ENCODE measurements at regions not wholly inside any gene's neighbourhood (a gene's known extent, or its start where the extent isn't known, plus 50 kb on each side); places are given as distances from the start of the nearest gene placed in this dataset.

- Histone ChIP-seq H3K4me3 (ENCODE audit: low read depth in 2 of 2, low read length in 2 of 2) (no peak overlapping the region), H3K9me3 (ENCODE audit: control insufficient read depth, insufficient read depth, low read depth, low read length) (0 out of 2 replicates have a peak, but pooled peaks cover 4% of the 10 kb centered on the region), H3K27ac (ENCODE audit: low read length) (no peak overlapping the region), H3K36me3 (ENCODE audit: control insufficient read depth, insufficient read depth, low read length) (no peaks in the 10 kb centered on the region), H3K4me1 (ENCODE audit: control insufficient read depth, insufficient read depth, low read length) (no peaks in the 10 kb centered on the region), H3K27me3 (ENCODE audit: control insufficient read depth, insufficient read depth, low read length) (no peaks in the 10 kb centered on the region)
- ChIA-PET POLR2A (no interaction called here), CTCF (no interaction called here)
- no TSS peak for BruUV-seq (replicated peaks)
- in situ Hi-C loops (cut with HindIII; ENCODE audit: low pct_unique_long_range_greater_than_20kb, low sequenced_read_pairs) (no loop called here), intact Hi-C loops (cut with micrococcal nuclease; ENCODE audit: unreplicated experiment) (no loop called here)
- DNase-seq (ENCODE audit: low read depth, low spot score) (no peak), ATAC-seq (no peak)
- TF ChIP-seq TCF7L2 (IDR thresholded peaks at IDR 0.05; ENCODE audit: low read depth, low read length) = no peak
- TF ChIP-seq, protein P1, sequence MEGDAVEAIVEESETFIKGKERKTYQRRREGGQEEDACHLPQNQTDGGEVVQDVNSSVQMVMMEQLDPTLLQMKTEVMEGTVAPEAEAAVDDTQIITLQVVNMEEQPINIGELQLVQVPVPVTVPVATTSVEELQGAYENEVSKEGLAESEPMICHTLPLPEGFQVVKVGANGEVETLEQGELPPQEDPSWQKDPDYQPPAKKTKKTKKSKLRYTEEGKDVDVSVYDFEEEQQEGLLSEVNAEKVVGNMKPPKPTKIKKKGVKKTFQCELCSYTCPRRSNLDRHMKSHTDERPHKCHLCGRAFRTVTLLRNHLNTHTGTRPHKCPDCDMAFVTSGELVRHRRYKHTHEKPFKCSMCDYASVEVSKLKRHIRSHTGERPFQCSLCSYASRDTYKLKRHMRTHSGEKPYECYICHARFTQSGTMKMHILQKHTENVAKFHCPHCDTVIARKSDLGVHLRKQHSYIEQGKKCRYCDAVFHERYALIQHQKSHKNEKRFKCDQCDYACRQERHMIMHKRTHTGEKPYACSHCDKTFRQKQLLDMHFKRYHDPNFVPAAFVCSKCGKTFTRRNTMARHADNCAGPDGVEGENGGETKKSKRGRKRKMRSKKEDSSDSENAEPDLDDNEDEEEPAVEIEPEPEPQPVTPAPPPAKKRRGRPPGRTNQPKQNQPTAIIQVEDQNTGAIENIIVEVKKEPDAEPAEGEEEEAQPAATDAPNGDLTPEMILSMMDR (IDR thresholded peaks at IDR 0.05) = no peak
- TF ChIP-seq, protein P2, sequence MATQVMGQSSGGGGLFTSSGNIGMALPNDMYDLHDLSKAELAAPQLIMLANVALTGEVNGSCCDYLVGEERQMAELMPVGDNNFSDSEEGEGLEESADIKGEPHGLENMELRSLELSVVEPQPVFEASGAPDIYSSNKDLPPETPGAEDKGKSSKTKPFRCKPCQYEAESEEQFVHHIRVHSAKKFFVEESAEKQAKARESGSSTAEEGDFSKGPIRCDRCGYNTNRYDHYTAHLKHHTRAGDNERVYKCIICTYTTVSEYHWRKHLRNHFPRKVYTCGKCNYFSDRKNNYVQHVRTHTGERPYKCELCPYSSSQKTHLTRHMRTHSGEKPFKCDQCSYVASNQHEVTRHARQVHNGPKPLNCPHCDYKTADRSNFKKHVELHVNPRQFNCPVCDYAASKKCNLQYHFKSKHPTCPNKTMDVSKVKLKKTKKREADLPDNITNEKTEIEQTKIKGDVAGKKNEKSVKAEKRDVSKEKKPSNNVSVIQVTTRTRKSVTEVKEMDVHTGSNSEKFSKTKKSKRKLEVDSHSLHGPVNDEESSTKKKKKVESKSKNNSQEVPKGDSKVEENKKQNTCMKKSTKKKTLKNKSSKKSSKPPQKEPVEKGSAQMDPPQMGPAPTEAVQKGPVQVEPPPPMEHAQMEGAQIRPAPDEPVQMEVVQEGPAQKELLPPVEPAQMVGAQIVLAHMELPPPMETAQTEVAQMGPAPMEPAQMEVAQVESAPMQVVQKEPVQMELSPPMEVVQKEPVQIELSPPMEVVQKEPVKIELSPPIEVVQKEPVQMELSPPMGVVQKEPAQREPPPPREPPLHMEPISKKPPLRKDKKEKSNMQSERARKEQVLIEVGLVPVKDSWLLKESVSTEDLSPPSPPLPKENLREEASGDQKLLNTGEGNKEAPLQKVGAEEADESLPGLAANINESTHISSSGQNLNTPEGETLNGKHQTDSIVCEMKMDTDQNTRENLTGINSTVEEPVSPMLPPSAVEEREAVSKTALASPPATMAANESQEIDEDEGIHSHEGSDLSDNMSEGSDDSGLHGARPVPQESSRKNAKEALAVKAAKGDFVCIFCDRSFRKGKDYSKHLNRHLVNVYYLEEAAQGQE (IDR thresholded peaks at IDR 0.05; ENCODE audit: insufficient read depth in 1 of 2, low read depth in 2 of 2, low read length in 1 of 2) = no peak
- no peak for TF ChIP-seq POLR2AphosphoS5 (IDR thresholded peaks at IDR 0.05; ENCODE audit: low read depth, low read length)
- TF ChIP-seq SIN3A (IDR thresholded peaks at IDR 0.05; ENCODE audit: borderline replicate concordance, insufficient read depth, low read depth, low read length) = no peak
These were observed 905.1 kb upstream of the MAN1A1 start for GRCh38 chr6:120254651-120255050.

DNA sequence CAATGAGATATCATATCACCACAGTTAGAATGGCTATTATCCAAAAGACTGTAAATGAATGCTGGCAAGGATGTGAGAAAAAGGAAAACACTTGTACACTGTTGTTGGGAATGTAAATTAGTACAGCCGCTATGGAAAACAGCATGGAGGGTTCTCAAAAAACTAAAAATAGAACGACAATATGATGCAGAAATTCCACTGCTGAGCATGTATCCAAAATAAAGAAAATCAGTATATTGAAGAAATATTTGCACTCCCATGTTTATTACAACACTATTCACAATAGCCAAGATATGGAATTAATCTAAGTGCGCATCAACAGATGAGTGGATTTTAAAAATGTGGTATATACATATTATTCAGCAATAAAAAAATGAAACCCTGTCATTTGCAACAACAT, 898.9 kb upstream of the MAN1A1 start:
- intact Hi-C loops (cut with micrococcal nuclease; ENCODE audit: unreplicated experiment) = no loop called here
- H3K4me3 ChIP-seq (ENCODE audit: low read depth in 2 of 2, low read length in 2 of 2) = no peak overlapping the region
- ChIA-PET POLR2A (interaction anchor here (0.7 kb wide), 1 partner anchor 56 kb away, joined by 4 read pairs; no protein-coding TSS in a partner anchor), CTCF (no interaction called here)
- H3K27me3 ChIP-seq (ENCODE audit: control insufficient read depth, insufficient read depth, low read length) = no peaks in the 10 kb centered on the region
- BruUV-seq (replicated peaks) = no TSS peak
- no peaks in the 10 kb centered on the region for H3K4me1 ChIP-seq (ENCODE audit: control insufficient read depth, insufficient read depth, low read length)
- in situ Hi-C loops (cut with HindIII; ENCODE audit: low pct_unique_long_range_greater_than_20kb, low sequenced_read_pairs) = no loop called here
- DNase-seq (ENCODE audit: low read depth, low spot score) (no peak), ATAC-seq (no peak)
- no peaks in the 10 kb centered on the region for H3K36me3 ChIP-seq (ENCODE audit: control insufficient read depth, insufficient read depth, low read length)
- TF ChIP-seq, protein P1 (IDR thresholded peaks at IDR 0.05) = no peak
- no peak for TF ChIP-seq TCF7L2 (IDR thresholded peaks at IDR 0.05; ENCODE audit: low read depth, low read length)
- TF ChIP-seq, protein P2 (IDR thresholded peaks at IDR 0.05; ENCODE audit: insufficient read depth in 1 of 2, low read depth in 2 of 2, low read length in 1 of 2) = no peak
- no peak for TF ChIP-seq SIN3A (IDR thresholded peaks at IDR 0.05; ENCODE audit: borderline replicate concordance, insufficient read depth, low read depth, low read length)
- no peak for TF ChIP-seq POLR2AphosphoS5 (IDR thresholded peaks at IDR 0.05; ENCODE audit: low read depth, low read length)
- H3K27ac ChIP-seq (ENCODE audit: low read length) = no peak overlapping the region
- H3K9me3 ChIP-seq (ENCODE audit: control insufficient read depth, insufficient read depth, low read depth, low read length) = no peaks in the 10 kb centered on the region
